Body of pancreas (tissue), 4 donors: ENCODE measurements at regions not wholly inside any gene's neighbourhood (a gene's known extent, or its start where the extent isn't known, plus 50 kb on each side); places are given as distances from the start of the nearest gene placed in this dataset.

Source experiments
- ATAC-seq: fragments of 150-250 bp; one replicate; pipeline ENCODE4 v1.9.1; 2016
- DNase-seq, 4 donors: peaks; one replicate each; pipeline ENCODE4 v3.0.0-alpha.2; 2019
- H3K27ac ChIP-seq, 4 donors: fragments of 200-600 bp; sonication (generic); 1 replicate in 3 of 4; 2 replicates in 1 of 4; pipeline versions ENCODE4 v1.5.1 to v1.6.1; 2016 to 2019; ENCODE audit warnings: mild to moderate bottlenecking in 1 of 4, mixed read lengths in 1 of 4, moderate library complexity in 1 of 4
- H3K27me3 ChIP-seq, 2 donors: fragments of 200-600 bp; sonication (generic); one replicate each; pipeline ENCODE4 v1.6.0; 2016; ENCODE audit warnings: mild to moderate bottlenecking in 1 of 2
- H3K36me3 ChIP-seq, 2 donors: fragments of 200-600 bp; sonication (generic); replicated peaks in 1 of 2; 2 replicates each; pipeline ENCODE4 v1.5.1; 2016; ENCODE audit warnings: low read depth in 2 of 2; ENCODE audit not compliant: insufficient read depth in 1 of 2
- H3K4me1 ChIP-seq: fragments of 200-600 bp; sonication (generic); one replicate; pipeline ENCODE4 v1.6.0; 2016
- H3K4me3 ChIP-seq, 2 donors: fragments of 200-600 bp; sonication (generic); 1 replicate in 1 of 2; 2 replicates in 1 of 2; pipeline ENCODE4 v1.5.1; 2016 to 2019
- H3K9me3 ChIP-seq, 3 donors: fragments of 200-600 bp; sonication (generic); 1 replicate in 2 of 3; 2 replicates in 1 of 3; pipeline ENCODE4 v1.5.1; 2016
- POLR2A ChIP-seq, 3 donors: fragments of 450-650 bp; IDR thresholded peaks; one replicate each; pipeline ENCODE4 v1.6.1; 2016; ENCODE audit warnings: antibody characterized with exemption in 3 of 3, mild to moderate bottlenecking in 2 of 3
- whole genome bisulfite sequencing, 2 donors: methylation state at CpG; one replicate each; pipeline ENCODE4 v1.1.5; 2017; 5-methylcytosine and 5-hydroxymethylcytosine counted together
- intact Hi-C: fragments of 100-400 bp; cut with DNase I; formaldehyde crosslinking; loops from one replicate; pipeline ENCODE4 v1.15.1; 2023
- TF ChIP-seq, protein P1 (sequence below), 7 experiments: fragments of 450-650 bp in 4 of 7; fragments of 200-600 bp in 3 of 7; sonication (generic) in 3 of 7; IDR thresholded peaks; one replicate each; pipeline ENCODE4 v1.5.1; 2016 to 2019; ENCODE audit warnings: antibody characterized with exemption in 7 of 7

- DNase-seq (no peak), ATAC-seq (no peak)
- Histone ChIP-seq H3K9me3 (no peaks in the 10 kb centered on the region), H3K4me3 (no peak overlapping the region), H3K27ac (no peak overlapping the region), H3K36me3 (no peaks in the 10 kb centered on the region), H3K4me1 (no peaks in the 10 kb centered on the region), H3K27me3 (no peaks in the 10 kb centered on the region)
- intact Hi-C loops = no loop called here
- 87 to 94% methylated on average over 4 of the region's 4 CpGs for WGBS, 2 donors
- TF ChIP-seq, protein P1, sequence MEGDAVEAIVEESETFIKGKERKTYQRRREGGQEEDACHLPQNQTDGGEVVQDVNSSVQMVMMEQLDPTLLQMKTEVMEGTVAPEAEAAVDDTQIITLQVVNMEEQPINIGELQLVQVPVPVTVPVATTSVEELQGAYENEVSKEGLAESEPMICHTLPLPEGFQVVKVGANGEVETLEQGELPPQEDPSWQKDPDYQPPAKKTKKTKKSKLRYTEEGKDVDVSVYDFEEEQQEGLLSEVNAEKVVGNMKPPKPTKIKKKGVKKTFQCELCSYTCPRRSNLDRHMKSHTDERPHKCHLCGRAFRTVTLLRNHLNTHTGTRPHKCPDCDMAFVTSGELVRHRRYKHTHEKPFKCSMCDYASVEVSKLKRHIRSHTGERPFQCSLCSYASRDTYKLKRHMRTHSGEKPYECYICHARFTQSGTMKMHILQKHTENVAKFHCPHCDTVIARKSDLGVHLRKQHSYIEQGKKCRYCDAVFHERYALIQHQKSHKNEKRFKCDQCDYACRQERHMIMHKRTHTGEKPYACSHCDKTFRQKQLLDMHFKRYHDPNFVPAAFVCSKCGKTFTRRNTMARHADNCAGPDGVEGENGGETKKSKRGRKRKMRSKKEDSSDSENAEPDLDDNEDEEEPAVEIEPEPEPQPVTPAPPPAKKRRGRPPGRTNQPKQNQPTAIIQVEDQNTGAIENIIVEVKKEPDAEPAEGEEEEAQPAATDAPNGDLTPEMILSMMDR (IDR thresholded peaks at IDR 0.05) = no peak
- no peak for TF ChIP-seq POLR2A (IDR thresholded peaks at IDR 0.05)
Measured at GRCh38 chr1:234692966-234693580, 83.1 kb upstream of the IRF2BP2 start.

GRCh38 chr1:234691567-234691966 lies 81.6 kb upstream of the IRF2BP2 start:
- Histone ChIP-seq H3K27me3 (no peaks in the 10 kb centered on the region), H3K27ac (no peak overlapping the region), H3K4me1 (no peaks in the 10 kb centered on the region), H3K4me3 (no peak overlapping the region), H3K9me3 (no peaks in the 10 kb centered on the region), H3K36me3 (no peaks in the 10 kb centered on the region)
- WGBS, 2 donors = 48 to 60% methylated on average over 3 of the region's 3 CpGs
- ATAC-seq = peak; percentile 40
- no peak for TF ChIP-seq POLR2A (IDR thresholded peaks at IDR 0.05)
- TF ChIP-seq, protein P1 (IDR thresholded peaks at IDR 0.05) = peak in 2 of 7 experiments; percentile 12 to 15
- no peak for DNase-seq
- intact Hi-C loops = no loop called here

- ATAC-seq (no peak), DNase-seq (no peak)
- Histone ChIP-seq H3K27me3 (no peaks in the 10 kb centered on the region), H3K27ac (no peak overlapping the region), H3K9me3 (no peaks in the 10 kb centered on the region), H3K36me3 (no peaks in the 10 kb centered on the region), H3K4me1 (no peaks in the 10 kb centered on the region), H3K4me3 (no peak overlapping the region)
- TF ChIP-seq, protein P1 (IDR thresholded peaks at IDR 0.05) = no peak
- no peak for TF ChIP-seq POLR2A (IDR thresholded peaks at IDR 0.05)
- 74 to 76% methylated on average over 2 of the region's 2 CpGs for WGBS, 2 donors
- intact Hi-C loops = no loop called here
Measured at GRCh38 chr1:234690872-234691271, 80.9 kb upstream of the IRF2BP2 start.

DNA sequence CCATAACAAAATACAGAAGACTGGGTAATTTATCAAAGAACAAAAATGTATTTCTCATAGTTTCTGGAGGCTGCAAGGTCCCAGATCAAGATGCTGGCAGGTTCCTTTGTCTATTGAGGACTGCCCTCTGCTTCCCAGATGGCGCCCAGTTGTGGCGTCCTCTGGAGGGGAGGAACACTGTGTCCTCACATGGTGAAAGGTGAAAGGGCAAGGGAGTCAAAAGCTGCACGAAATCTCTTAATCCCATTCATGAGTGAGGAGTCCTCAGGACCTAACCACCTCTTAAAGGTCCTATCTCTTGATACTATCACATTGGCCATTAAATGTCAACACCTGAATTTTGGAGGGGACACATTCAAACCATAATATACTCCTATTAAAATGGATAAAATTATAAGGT lies 79.3 kb upstream of the IRF2BP2 start:
- DNase-seq = no peak
- no peak overlapping the region for H3K4me3 ChIP-seq
- H3K36me3 ChIP-seq = no peaks in the 10 kb centered on the region
- H3K27me3 ChIP-seq = no peaks in the 10 kb centered on the region
- no peak for ATAC-seq
- no peak overlapping the region for H3K27ac ChIP-seq
- peaks cover 8% of the 10 kb centered on the region for H3K4me1 ChIP-seq
- no peaks in the 10 kb centered on the region for H3K9me3 ChIP-seq
- TF ChIP-seq POLR2A (IDR thresholded peaks at IDR 0.05) = no peak
- TF ChIP-seq, protein P1 (IDR thresholded peaks at IDR 0.05) = no peak
- intact Hi-C loops = no loop called here
- WGBS, 2 donors = 84 to 92% methylated on average over 3 of the region's 3 CpGs

DNA sequence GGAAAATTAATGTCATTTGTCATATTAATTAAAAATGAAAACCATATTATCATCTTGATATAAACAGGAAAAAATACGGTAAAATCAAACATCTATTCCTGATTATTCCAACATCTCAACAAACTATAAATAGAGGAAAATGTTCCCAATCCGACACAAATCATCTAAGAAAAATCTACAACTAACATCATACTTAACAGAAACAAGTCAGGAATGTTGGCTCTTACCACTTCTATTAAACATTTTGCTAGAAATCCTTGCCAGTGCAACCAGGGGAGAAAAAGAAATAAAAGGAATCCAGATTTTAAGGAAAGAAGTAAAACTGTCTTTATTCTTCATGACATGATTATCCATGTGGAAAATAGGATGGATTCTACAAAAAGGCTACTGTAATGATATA lies 77.0 kb upstream of the IRF2BP2 start:
- TF ChIP-seq, protein P1 (IDR thresholded peaks at IDR 0.05) = no peak
- TF ChIP-seq POLR2A (IDR thresholded peaks at IDR 0.05) = no peak
- Histone ChIP-seq H3K4me1 (peaks cover 21% of the 10 kb centered on the region), H3K4me3 (no peak overlapping the region), H3K9me3 (no peaks in the 10 kb centered on the region), H3K27ac (no peak overlapping the region), H3K36me3 (no peaks in the 10 kb centered on the region), H3K27me3 (no peaks in the 10 kb centered on the region)
- DNase-seq (no peak), ATAC-seq (no peak)
- 87 to 96% methylated on average over 2 of the region's 2 CpGs for WGBS, 2 donors
- intact Hi-C loops = no loop called here
